ENCODE measurements at regions not wholly inside any gene's neighbourhood (a gene's known extent, or its start where the extent isn't known, plus 50 kb on each side); places are given as distances from the start of the nearest gene placed in this dataset.
"Not testable (repeated sequence)": the region's sequence is repeated elsewhere in the genome, so short reads cannot be mapped to it uniquely, and the experiment has no call there.

GRCh38 chr7:73143993-73144392, 58.2 kb upstream of the SPDYE9 start:
- not testable (repeated sequence) for H3K9me3 ChIP-seq (ENCODE audit: control insufficient read depth, low read length); H3K4me1 ChIP-seq (ENCODE audit: control insufficient read depth, insufficient read depth, low read length, poor library complexity, severe bottlenecking); H3K36me3 ChIP-seq (ENCODE audit: control insufficient read depth, insufficient read depth, low read length); H3K27ac ChIP-seq (ENCODE audit: low read depth, low read length, severe bottlenecking); H3K4me3 ChIP-seq (ENCODE audit: extremely low read depth, insufficient read depth, low read length, poor library complexity, severe bottlenecking)
- WGBS, 2 experiments (ENCODE audit: insufficient coverage in 2 of 2): 100% methylated on average over 1 of the region's 8 CpGs; no CpG with 5 or more reads in 1 of the 2 experiments

GRCh38 chr7:73137922-73138321, 52.1 kb upstream of the SPDYE9 start:
- H3K9me3 ChIP-seq (ENCODE audit: control insufficient read depth, low read length): not testable (repeated sequence)
- WGBS, 2 experiments (ENCODE audit: insufficient coverage in 2 of 2): no CpG with 5 or more reads among the region's 3 CpGs

More at GRCh38 chr7:73137922-73138321, 52.1 kb upstream of the SPDYE9 start:
- not testable (repeated sequence) for H3K36me3 ChIP-seq (ENCODE audit: control insufficient read depth, insufficient read depth, low read length); H3K4me1 ChIP-seq (ENCODE audit: control insufficient read depth, insufficient read depth, low read length, poor library complexity, severe bottlenecking); H3K27ac ChIP-seq (ENCODE audit: low read depth, low read length, severe bottlenecking); H3K4me3 ChIP-seq (ENCODE audit: extremely low read depth, insufficient read depth, low read length, poor library complexity, severe bottlenecking)
